HEK293 (cell line): ENCODE measurements at regions not wholly inside any gene's neighbourhood (a gene's known extent, or its start where the extent isn't known, plus 50 kb on each side); places are given as distances from the start of the nearest gene placed in this dataset.

Source experiments
- CTCF ChIA-PET: fragments of 350-600 bp; formaldehyde crosslinking; extraction: SDS; loops from one replicate; lab custom pipeline; 2021; ENCODE audit warnings: antibody characterized with exemption; lab: Yijun Ruan, JAX
- POLR2A ChIA-PET: fragments of 300-600 bp; formaldehyde crosslinking; extraction: SDS; loops from one replicate; lab custom pipeline; 2020; ENCODE audit warnings: antibody characterized with exemption, inconsistent platforms; lab: Yijun Ruan, JAX
- H3K27ac ChIP-seq: fragments of 200-500 bp; sonication (Bioruptor generic); 2 replicates; pipeline ENCODE4 v1.5.1; 2014; ENCODE audit warnings: low read depth, low read length, control low read depth, inconsistent platforms; ENCODE audit errors: extremely low read depth
- H3K36me3 ChIP-seq, 2 experiments: fragments of 200-500 bp in 1 of 2; sonication (Bioruptor generic) in 1 of 2; 1 replicate in 1 of 2; 2 replicates in 1 of 2; pipeline ENCODE4 v1.5.1; 2014 to 2017; ENCODE audit warnings: inconsistent platforms in 2 of 2, low read length in 2 of 2; ENCODE audit not compliant: control insufficient read depth in 2 of 2, insufficient read depth in 1 of 2
- H3K4me1 ChIP-seq: fragments of 200-500 bp; sonication (Bioruptor generic); 2 replicates; pipeline ENCODE4 v1.5.1; 2014; ENCODE audit warnings: mild to moderate bottlenecking, low read length, inconsistent platforms; ENCODE audit not compliant: control insufficient read depth, insufficient read depth
- H3K4me3 ChIP-seq: 2 replicates; pipeline ENCODE4 v1.5.1; 2011; ENCODE audit warnings: low read depth, mild to moderate bottlenecking, control low read depth, low read length, moderate library complexity
- H3K9me3 ChIP-seq: fragments of 200-500 bp; sonication (Bioruptor generic); 2 replicates; pipeline ENCODE4 v1.5.1; 2014; ENCODE audit warnings: low read depth, low read length, inconsistent platforms; ENCODE audit not compliant: control insufficient read depth, insufficient read depth
- FEZF1 ChIP-seq: fragments of 450-650 bp; formaldehyde crosslinking; IDR thresholded peaks from 2 replicates; pipeline ENCODE4 v1.5.1; 2016; ENCODE audit warnings: missing biosample characterization, missing genetic modification characterization
- KLF7 ChIP-seq: fragments of 450-650 bp; formaldehyde crosslinking; IDR thresholded peaks from 2 replicates; pipeline ENCODE4 v1.5.1; 2016; ENCODE audit warnings: missing biosample characterization, missing genetic modification characterization, borderline replicate concordance
- SP2 ChIP-seq: fragments of 450-650 bp; formaldehyde crosslinking; IDR thresholded peaks from 2 replicates; pipeline ENCODE4 v1.5.1; 2016; ENCODE audit warnings: missing biosample characterization, missing genetic modification characterization
- SP7 ChIP-seq: fragments of 450-650 bp; formaldehyde crosslinking; IDR thresholded peaks from 2 replicates; pipeline ENCODE4 v1.5.1; 2016; ENCODE audit warnings: missing biosample characterization, missing genetic modification characterization
- ZBTB1 ChIP-seq: fragments of 450-650 bp; formaldehyde crosslinking; IDR thresholded peaks from 2 replicates; pipeline ENCODE4 v1.5.1; 2016; ENCODE audit warnings: missing biosample characterization, missing genetic modification characterization
- ZFHX2 ChIP-seq: fragments of 450-650 bp; formaldehyde crosslinking; conservative IDR thresholded peaks from 2 replicates; pipeline ENCODE4 v1.5.1; 2016; ENCODE audit warnings: missing biosample characterization, missing genetic modification characterization
- ZNF112 ChIP-seq: fragments of 450-650 bp; formaldehyde crosslinking; IDR thresholded peaks from 2 replicates; pipeline ENCODE4 v1.5.0; 2017; ENCODE audit warnings: missing biosample characterization, missing genetic modification characterization
- ZNF157 ChIP-seq: fragments of 450-650 bp; formaldehyde crosslinking; IDR thresholded peaks from 2 replicates; pipeline ENCODE4 v1.5.1; 2016; ENCODE audit warnings: missing biosample characterization, missing genetic modification characterization
- ZNF211 ChIP-seq: fragments of 450-650 bp; formaldehyde crosslinking; IDR thresholded peaks from 2 replicates; pipeline ENCODE4 v1.5.1; 2016; ENCODE audit warnings: low read depth, missing biosample characterization, missing genetic modification characterization
- ZNF239 ChIP-seq: fragments of 450-650 bp; formaldehyde crosslinking; IDR thresholded peaks from 2 replicates; pipeline ENCODE4 v1.5.1; 2016; ENCODE audit warnings: missing biosample characterization, missing genetic modification characterization
- ZNF37A ChIP-seq: fragments of 450-650 bp; IDR thresholded peaks from 2 replicates; pipeline ENCODE4 v1.5.1; 2018; ENCODE audit warnings: missing biosample characterization, missing genetic modification characterization
- ZNF558 ChIP-seq: fragments of 450-650 bp; formaldehyde crosslinking; IDR thresholded peaks from 2 replicates; pipeline ENCODE4 v1.5.1; 2016; ENCODE audit warnings: missing biosample characterization, missing genetic modification characterization
- ZNF585B ChIP-seq: fragments of 450-650 bp; formaldehyde crosslinking; IDR thresholded peaks from 2 replicates; pipeline ENCODE4 v1.5.1; 2016; ENCODE audit warnings: missing biosample characterization, missing genetic modification characterization
- ZNF768 ChIP-seq: fragments of 450-650 bp; formaldehyde crosslinking; IDR thresholded peaks from 2 replicates; pipeline ENCODE4 v1.5.1; 2018; ENCODE audit warnings: missing biosample characterization, mild to moderate bottlenecking, missing genetic modification characterization
- ZNF785 ChIP-seq: fragments of 450-650 bp; formaldehyde crosslinking; IDR thresholded peaks from 2 replicates; pipeline ENCODE4 v1.5.1; 2016; ENCODE audit warnings: missing biosample characterization, missing genetic modification characterization
- ZNF843 ChIP-seq: fragments of 450-650 bp; formaldehyde crosslinking; IDR thresholded peaks from 2 replicates; pipeline ENCODE4 v1.5.1; 2016; ENCODE audit warnings: missing biosample characterization, missing genetic modification characterization
- ZXDB ChIP-seq: fragments of 450-650 bp; formaldehyde crosslinking; IDR thresholded peaks from 2 replicates; pipeline ENCODE4 v1.5.1; 2016; ENCODE audit warnings: missing biosample characterization, missing genetic modification characterization
- TF ChIP-seq, protein P1 (sequence below): fragments of 450-650 bp; IDR thresholded peaks from 2 replicates; pipeline ENCODE4 v1.5.1; 2018; ENCODE audit warnings: missing biosample characterization, mild to moderate bottlenecking, missing genetic modification characterization
- TF ChIP-seq, protein P2 (sequence below): fragments of 450-650 bp; formaldehyde crosslinking; IDR thresholded peaks from 2 replicates; pipeline ENCODE4 v1.5.1; 2016; ENCODE audit warnings: missing biosample characterization, missing genetic modification characterization, borderline replicate concordance

DNA sequence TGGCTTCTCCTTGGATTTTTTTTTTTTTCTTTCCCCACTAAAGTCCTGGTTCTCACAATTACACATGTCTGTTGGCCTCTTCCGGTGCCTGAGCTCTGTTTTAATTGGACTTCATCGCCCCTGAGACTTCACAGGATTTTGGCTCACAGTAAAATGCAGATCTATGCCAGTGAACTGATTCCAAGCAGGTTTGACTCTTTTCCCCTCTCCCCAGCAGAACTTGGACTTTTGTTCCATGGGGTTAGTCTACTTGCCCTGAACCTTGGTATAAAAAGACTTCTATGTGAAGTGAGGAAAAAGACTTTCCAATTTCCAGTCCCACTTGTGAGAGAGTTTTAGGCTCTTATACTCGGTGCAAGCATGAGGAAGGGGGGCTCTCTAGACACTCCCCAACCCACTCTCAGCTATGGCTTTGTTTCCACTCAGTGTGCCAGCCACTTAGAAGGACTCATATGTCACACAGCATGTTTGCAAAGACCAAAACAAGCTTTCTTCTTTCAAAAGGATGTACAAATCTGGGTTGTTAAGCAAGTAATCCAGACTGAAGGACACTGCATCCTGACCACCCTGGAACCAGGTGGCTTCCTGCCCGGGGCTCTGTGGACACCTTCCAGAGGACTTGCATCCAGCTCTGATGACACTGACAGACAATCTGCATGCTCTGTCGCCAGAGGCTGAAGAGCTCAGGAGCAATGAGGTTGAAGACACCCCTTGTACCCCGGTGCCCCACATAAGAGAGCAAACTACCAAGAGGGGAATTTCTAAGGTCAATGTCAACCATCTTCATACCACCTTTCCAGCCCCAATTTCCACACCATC lies 221.9 kb upstream of the EGLN3 start:
- no peak overlapping the region for H3K4me3 ChIP-seq
- TF ChIP-seq ZNF112 (tag by site-specific recombination) (no peak), SP2 (no peak)
- H3K27ac ChIP-seq, result no peak overlapping the region
- ChIA-PET POLR2A (no interaction called here), CTCF (no interaction called here)
- H3K9me3 ChIP-seq, result no peaks in the 10 kb centered on the region
- H3K4me1 ChIP-seq, result no peaks in the 10 kb centered on the region
- H3K36me3 ChIP-seq, result no peaks in the 10 kb centered on the region

- Histone ChIP-seq H3K36me3 (no peaks in the 10 kb centered on the region), H3K27ac (no peak overlapping the region), H3K9me3 (no peaks in the 10 kb centered on the region), H3K4me3 (no peak overlapping the region), H3K4me1 (no peaks in the 10 kb centered on the region)
- ChIA-PET CTCF (no interaction called here), POLR2A (no interaction called here)
- TF ChIP-seq ZBTB1 (tag by site-specific recombination), result no peak
- TF ChIP-seq ZNF239, result no peak
These were observed 221.2 kb upstream of the EGLN3 start for GRCh38 chr14:34172173-34172451.

GRCh38 chr14:34171431-34172172 lies 220.7 kb upstream of the EGLN3 start:
- CTCF ChIA-PET, result no interaction called here

More at GRCh38 chr14:34171431-34172172, 220.7 kb upstream of the EGLN3 start:
- TF ChIP-seq FEZF1 (tag by site-specific recombination), result no peak
- TF ChIP-seq ZNF558 (tag by site-specific recombination), result no peak
- TF ChIP-seq ZFHX2 (tag by site-specific recombination), result no peak
- TF ChIP-seq, protein P1, sequence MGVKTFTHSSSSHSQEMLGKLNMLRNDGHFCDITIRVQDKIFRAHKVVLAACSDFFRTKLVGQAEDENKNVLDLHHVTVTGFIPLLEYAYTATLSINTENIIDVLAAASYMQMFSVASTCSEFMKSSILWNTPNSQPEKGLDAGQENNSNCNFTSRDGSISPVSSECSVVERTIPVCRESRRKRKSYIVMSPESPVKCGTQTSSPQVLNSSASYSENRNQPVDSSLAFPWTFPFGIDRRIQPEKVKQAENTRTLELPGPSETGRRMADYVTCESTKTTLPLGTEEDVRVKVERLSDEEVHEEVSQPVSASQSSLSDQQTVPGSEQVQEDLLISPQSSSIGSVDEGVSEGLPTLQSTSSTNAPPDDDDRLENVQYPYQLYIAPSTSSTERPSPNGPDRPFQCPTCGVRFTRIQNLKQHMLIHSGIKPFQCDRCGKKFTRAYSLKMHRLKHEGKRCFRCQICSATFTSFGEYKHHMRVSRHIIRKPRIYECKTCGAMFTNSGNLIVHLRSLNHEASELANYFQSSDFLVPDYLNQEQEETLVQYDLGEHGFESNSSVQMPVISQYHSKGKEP, result no peak
- TF ChIP-seq ZNF157, result no peak
- TF ChIP-seq ZNF37A (tag by site-specific recombination), result no peak
- TF ChIP-seq KLF7 (tag by site-specific recombination), result no peak
- TF ChIP-seq, protein P2, sequence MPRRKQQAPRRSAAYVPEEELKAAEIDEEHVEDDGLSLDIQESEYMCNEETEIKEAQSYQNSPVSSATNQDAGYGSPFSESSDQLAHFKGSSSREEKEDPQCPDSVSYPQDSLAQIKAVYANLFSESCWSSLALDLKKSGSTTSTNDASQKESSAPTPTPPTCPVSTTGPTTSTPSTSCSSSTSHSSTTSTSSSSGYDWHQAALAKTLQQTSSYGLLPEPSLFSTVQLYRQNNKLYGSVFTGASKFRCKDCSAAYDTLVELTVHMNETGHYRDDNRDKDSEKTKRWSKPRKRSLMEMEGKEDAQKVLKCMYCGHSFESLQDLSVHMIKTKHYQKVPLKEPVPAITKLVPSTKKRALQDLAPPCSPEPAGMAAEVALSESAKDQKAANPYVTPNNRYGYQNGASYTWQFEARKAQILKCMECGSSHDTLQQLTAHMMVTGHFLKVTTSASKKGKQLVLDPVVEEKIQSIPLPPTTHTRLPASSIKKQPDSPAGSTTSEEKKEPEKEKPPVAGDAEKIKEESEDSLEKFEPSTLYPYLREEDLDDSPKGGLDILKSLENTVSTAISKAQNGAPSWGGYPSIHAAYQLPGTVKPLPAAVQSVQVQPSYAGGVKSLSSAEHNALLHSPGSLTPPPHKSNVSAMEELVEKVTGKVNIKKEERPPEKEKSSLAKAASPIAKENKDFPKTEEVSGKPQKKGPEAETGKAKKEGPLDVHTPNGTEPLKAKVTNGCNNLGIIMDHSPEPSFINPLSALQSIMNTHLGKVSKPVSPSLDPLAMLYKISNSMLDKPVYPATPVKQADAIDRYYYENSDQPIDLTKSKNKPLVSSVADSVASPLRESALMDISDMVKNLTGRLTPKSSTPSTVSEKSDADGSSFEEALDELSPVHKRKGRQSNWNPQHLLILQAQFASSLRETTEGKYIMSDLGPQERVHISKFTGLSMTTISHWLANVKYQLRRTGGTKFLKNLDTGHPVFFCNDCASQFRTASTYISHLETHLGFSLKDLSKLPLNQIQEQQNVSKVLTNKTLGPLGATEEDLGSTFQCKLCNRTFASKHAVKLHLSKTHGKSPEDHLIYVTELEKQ (tag by site-specific recombination), result no peak
- no peak for TF ChIP-seq ZNF211 (tag by site-specific recombination)
- TF ChIP-seq ZNF585B (tag by site-specific recombination), result no peak
- TF ChIP-seq ZNF768 (tag by site-specific recombination), result no peak
- TF ChIP-seq ZNF785 (tag by site-specific recombination), result no peak
- no peak for TF ChIP-seq ZXDB (tag by site-specific recombination)
- no peak for TF ChIP-seq SP7 (tag by site-specific recombination)
- no peak for TF ChIP-seq SP2
- TF ChIP-seq ZNF843 (tag by site-specific recombination), result no peak
- Histone ChIP-seq H3K4me3 (no peak overlapping the region), H3K9me3 (no peaks in the 10 kb centered on the region), H3K27ac (no peak overlapping the region), H3K4me1 (no peaks in the 10 kb centered on the region), H3K36me3 (no peaks in the 10 kb centered on the region)
- POLR2A ChIA-PET, result no interaction called here
